Upper lobe of left lung (tissue), 6 donors: ENCODE measurements at regions not wholly inside any gene's neighbourhood (a gene's known extent, or its start where the extent isn't known, plus 50 kb on each side); places are given as distances from the start of the nearest gene placed in this dataset.

ENCODE experiments used
- ATAC-seq, 2 donors: fragments of 200-7000 bp; cut with Tn5 transposase; one replicate each; pipeline ENCODE4 v1.9.1; 2022; ENCODE audit warnings: mild to moderate bottlenecking in 2 of 2, moderate library complexity in 2 of 2; ENCODE audit not compliant: low FRiP score in 2 of 2
- DNase-seq, 2 donors: peaks; one replicate each; pipeline ENCODE4 v3.0.0-alpha.2; 2019 to 2020
- H3K27ac ChIP-seq, 4 donors: fragments of 200-600 bp; sonication (generic); one replicate each; pipeline ENCODE4 v1.5.1; 2016 to 2019
- H3K27me3 ChIP-seq, 4 donors: fragments of 200-600 bp; sonication (generic); one replicate each; pipeline ENCODE4 v1.5.1; 2017 to 2019
- H3K36me3 ChIP-seq, 4 donors: fragments of 200-600 bp; sonication (generic); one replicate each; pipeline ENCODE4 v1.5.1; 2016 to 2019
- H3K4me1 ChIP-seq, 4 donors: fragments of 200-600 bp; sonication (generic); one replicate each; pipeline ENCODE4 v1.5.1; 2018 to 2019
- H3K4me3 ChIP-seq, 4 donors: fragments of 200-600 bp; sonication (generic); one replicate each; pipeline ENCODE4 v1.5.1; 2017 to 2019; ENCODE audit warnings: mild to moderate bottlenecking in 2 of 4, moderate library complexity in 1 of 4
- H3K9me3 ChIP-seq, 4 donors: fragments of 200-600 bp; sonication (generic); one replicate each; pipeline ENCODE4 v1.5.1; 2018 to 2019
- CTCF ChIP-seq, 6 experiments: fragments of 450-650 bp in 4 of 6; fragments of 200-600 bp in 2 of 6; sonication (generic) in 2 of 6; IDR thresholded peaks; one replicate each; pipeline ENCODE4 v1.5.1; 2016 to 2019; ENCODE audit warnings: antibody characterized with exemption in 6 of 6
- EP300 ChIP-seq, 4 donors: sonication (generic); formaldehyde crosslinking; IDR thresholded peaks; one replicate each; pipeline ENCODE4 v1.5.1; 2017; ENCODE audit warnings: antibody characterized with exemption in 4 of 4, control low read depth in 2 of 4
- POLR2A ChIP-seq, 4 donors: fragments of 450-650 bp; IDR thresholded peaks; one replicate each; pipeline ENCODE4 v1.5.1; 2016 to 2017; ENCODE audit warnings: antibody characterized with exemption in 4 of 4, mild to moderate bottlenecking in 2 of 4
- POLR2AphosphoS5 ChIP-seq, 2 donors: sonication (generic); formaldehyde crosslinking; IDR thresholded peaks; one replicate each; pipeline ENCODE4 v1.5.1; 2017; ENCODE audit warnings: antibody characterized with exemption in 2 of 2
- WGBS, 2 donors: methylation state at CpG; one replicate each; pipeline ENCODE4 v1.1.5; 2017 to 2018; 5-methylcytosine and 5-hydroxymethylcytosine counted together
- donor health status: DM: no; HTN: no; CAD: no; lungs with moderate emphysema.
- donor health status: DM: no; HTN: yes; CAD: no; lungs with severe emphysema.

- Histone ChIP-seq H3K27me3 (no peaks in the 10 kb centered on the region), H3K9me3 (no peaks in the 10 kb centered on the region), H3K27ac (no peak overlapping the region), H3K36me3 (no peaks in the 10 kb centered on the region), H3K4me1 (no peaks in the 10 kb centered on the region), H3K4me3 (no peak overlapping the region)
- 83 to 93% methylated on average over 4 of the region's 4 CpGs for WGBS, 2 donors
- peak in 1 of 2 donors; percentile 10 for ATAC-seq
- no peak for DNase-seq
- no peak for TF ChIP-seq POLR2A (IDR thresholded peaks at IDR 0.05)
- TF ChIP-seq POLR2AphosphoS5 (IDR thresholded peaks at IDR 0.05): no peak
- no peak for TF ChIP-seq CTCF (IDR thresholded peaks at IDR 0.05)
- TF ChIP-seq EP300 (IDR thresholded peaks at IDR 0.05): no peak
Measured at GRCh38 chr5:100249211-100249883, 285.8 kb upstream of the FAM174A start.

DNA sequence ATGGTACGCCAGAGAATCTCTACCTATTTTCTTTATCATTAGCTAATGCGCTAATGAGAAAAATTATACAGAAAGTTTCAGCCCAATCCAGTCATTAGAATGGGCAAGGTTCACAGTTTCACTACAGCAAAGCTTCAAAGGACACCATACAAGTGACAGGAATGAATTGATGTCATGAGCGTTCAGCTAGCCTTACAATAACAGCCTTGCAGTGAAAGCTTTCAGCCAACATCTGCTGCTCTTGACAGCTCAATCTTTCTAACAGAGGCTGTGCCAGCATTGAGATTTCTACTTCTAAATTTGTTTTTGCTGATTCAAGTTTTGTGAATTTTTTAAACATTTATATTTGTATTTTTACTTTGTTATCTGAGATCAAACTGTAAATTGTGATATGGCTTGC lies 302.4 kb upstream of the FAM174A start:
- DNase-seq (no peak), ATAC-seq (no peak)
- Histone ChIP-seq H3K4me3 (no peak overlapping the region), H3K27ac (no peak overlapping the region), H3K27me3 (no peaks in the 10 kb centered on the region), H3K9me3 (no peaks in the 10 kb centered on the region), H3K36me3 (no peaks in the 10 kb centered on the region), H3K4me1 (no peaks in the 10 kb centered on the region)
- TF ChIP-seq CTCF (IDR thresholded peaks at IDR 0.05) (no peak), POLR2AphosphoS5 (IDR thresholded peaks at IDR 0.05) (no peak), EP300 (IDR thresholded peaks at IDR 0.05) (no peak), POLR2A (IDR thresholded peaks at IDR 0.05) (no peak)
- WGBS, 2 donors: 74 to 77% methylated on average over 3 of the region's 3 CpGs

GRCh38 chr5:100188778-100189177 lies 346.4 kb upstream of the FAM174A start:
- no peaks in the 10 kb centered on the region for H3K4me1 ChIP-seq
- H3K36me3 ChIP-seq: no peaks in the 10 kb centered on the region
- no peaks in the 10 kb centered on the region for H3K27me3 ChIP-seq
- no peak overlapping the region for H3K4me3 ChIP-seq
- ATAC-seq (no peak), DNase-seq (no peak)
- TF ChIP-seq CTCF (IDR thresholded peaks at IDR 0.05): no peak
- no peak for TF ChIP-seq EP300 (IDR thresholded peaks at IDR 0.05)
- no peak for TF ChIP-seq POLR2AphosphoS5 (IDR thresholded peaks at IDR 0.05)
- 63 to 82% methylated on average over 1 of the region's 1 CpG for WGBS, 2 donors
- no peak overlapping the region for H3K27ac ChIP-seq
- H3K9me3 ChIP-seq: no peaks in the 10 kb centered on the region

DNA sequence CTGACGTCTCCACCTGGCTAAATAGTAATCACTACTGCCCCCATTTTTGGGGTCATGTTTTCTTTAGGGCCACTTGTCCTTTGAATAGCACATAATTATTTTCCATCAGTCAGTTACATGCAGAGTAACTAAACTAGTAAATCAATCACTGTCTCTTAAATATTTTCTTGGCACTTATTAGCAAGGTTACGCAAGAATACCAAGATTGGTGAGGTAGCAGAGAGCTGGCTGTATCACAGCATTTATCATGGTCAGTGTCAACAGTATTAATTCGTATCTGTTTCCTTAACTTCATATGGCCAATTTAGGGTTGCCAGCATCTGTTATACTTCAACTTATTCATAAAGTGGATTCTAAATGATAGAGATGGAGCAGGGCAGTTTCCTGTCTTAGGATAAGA lies 346.8 kb upstream of the FAM174A start:
- H3K9me3 ChIP-seq: no peaks in the 10 kb centered on the region
- no peak overlapping the region for H3K27ac ChIP-seq
- H3K36me3 ChIP-seq: no peaks in the 10 kb centered on the region
- no peak for DNase-seq
- TF ChIP-seq CTCF (IDR thresholded peaks at IDR 0.05) (no peak), EP300 (IDR thresholded peaks at IDR 0.05) (no peak)
- no peak for ATAC-seq
- H3K4me1 ChIP-seq: no peaks in the 10 kb centered on the region
- H3K27me3 ChIP-seq: no peaks in the 10 kb centered on the region
- H3K4me3 ChIP-seq: no peak overlapping the region
- 61 to 66% methylated on average over 3 of the region's 3 CpGs for WGBS, 2 donors

DNA sequence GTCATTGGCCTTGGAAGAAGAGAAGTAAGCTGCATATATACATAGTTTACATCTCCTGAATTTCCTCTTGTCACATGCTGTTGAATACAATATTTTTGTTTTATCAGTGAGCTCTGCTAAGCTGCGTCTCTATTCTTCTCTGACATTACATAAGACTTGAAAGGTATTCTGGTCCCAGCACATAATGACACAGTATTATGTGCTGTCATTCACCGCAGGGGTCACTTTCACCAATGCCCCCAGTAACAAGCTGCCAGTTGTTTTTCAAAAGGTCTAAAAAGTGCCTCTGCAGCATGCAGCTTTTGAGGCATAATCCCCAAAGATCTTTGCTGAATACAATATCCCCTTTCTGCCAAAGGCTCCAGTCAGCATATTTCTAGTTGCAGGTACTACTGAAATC lies 349.0 kb upstream of the FAM174A start:
- no peak for ATAC-seq
- Histone ChIP-seq H3K4me1 (no peaks in the 10 kb centered on the region), H3K4me3 (no peak overlapping the region), H3K36me3 (no peaks in the 10 kb centered on the region), H3K27ac (no peak overlapping the region), H3K27me3 (no peaks in the 10 kb centered on the region), H3K9me3 (no peaks in the 10 kb centered on the region)
- WGBS, 2 donors: 61 to 74% methylated on average over 2 of the region's 2 CpGs
- DNase-seq: no peak
- TF ChIP-seq POLR2AphosphoS5 (IDR thresholded peaks at IDR 0.05) (no peak), CTCF (IDR thresholded peaks at IDR 0.05) (no peak), EP300 (IDR thresholded peaks at IDR 0.05) (no peak), POLR2A (IDR thresholded peaks at IDR 0.05) (no peak)
